MM.1S (cell line): ENCODE measurements at regions not wholly inside any gene's neighbourhood (a gene's known extent, or its start where the extent isn't known, plus 50 kb on each side); places are given as distances from the start of the nearest gene placed in this dataset.

Experiments used
- DNase-seq: peaks from one replicate; pipeline ENCODE4 v3.0.0-alpha.2; 2015
- H2AFZ ChIP-seq: fragments of 300-600 bp; sonication (generic); 2 replicates; pipeline ENCODE4 v1.6.0; 2016; ENCODE audit warnings: antibody characterized with exemption, low read length
- H3F3A ChIP-seq: fragments of 300-600 bp; sonication (generic); 2 replicates; pipeline ENCODE4 v1.6.1; 2016; ENCODE audit warnings: mild to moderate bottlenecking, antibody characterized with exemption, low read length, moderate library complexity, mixed read lengths; ENCODE audit not compliant: insufficient read depth
- H3K27ac ChIP-seq: fragments of 300-600 bp; sonication (generic); 2 replicates; pipeline ENCODE4 v1.5.1; 2016; ENCODE audit warnings: mild to moderate bottlenecking, low read length
- H3K27me3 ChIP-seq: fragments of 300-600 bp; sonication (generic); replicated peaks from 2 replicates; pipeline ENCODE4 v1.6.0; 2016; ENCODE audit warnings: low read length; ENCODE audit not compliant: insufficient read depth
- H3K36me3 ChIP-seq: fragments of 300-600 bp; sonication (generic); replicated peaks from 2 replicates; pipeline ENCODE4 v1.6.1; 2016; ENCODE audit warnings: mild to moderate bottlenecking, low read length, mixed read lengths; ENCODE audit not compliant: insufficient read depth
- H3K4me1 ChIP-seq: fragments of 300-600 bp; sonication (generic); 2 replicates; pipeline ENCODE4 v1.6.1; 2016; ENCODE audit warnings: low read length, mixed read lengths
- H3K4me2 ChIP-seq: fragments of 300-600 bp; sonication (generic); 2 replicates; pipeline ENCODE4 v1.6.0; 2016; ENCODE audit warnings: low read depth, low read length
- H3K4me3 ChIP-seq: fragments of 300-600 bp; sonication (generic); 2 replicates; pipeline ENCODE4 v1.5.1; 2016; ENCODE audit warnings: low read length, mixed read lengths
- H3K79me2 ChIP-seq: fragments of 300-600 bp; sonication (generic); 2 replicates; pipeline ENCODE4 v1.6.1; 2016; ENCODE audit warnings: mixed run types, low read length, mixed read lengths
- H3K9ac ChIP-seq: fragments of 300-600 bp; sonication (generic); 2 replicates; pipeline ENCODE4 v1.6.1; 2016; ENCODE audit warnings: low read length, mixed read lengths
- H3K9me2 ChIP-seq: fragments of 300-600 bp; sonication (generic); replicated peaks from 2 replicates; pipeline ENCODE4 v1.6.1; 2016; ENCODE audit warnings: mild to moderate bottlenecking, low read length, mixed read lengths; ENCODE audit not compliant: insufficient read depth
- H3K9me3 ChIP-seq: fragments of 300-600 bp; sonication (generic); replicated peaks from 2 replicates; pipeline ENCODE4 v1.6.1; 2016; ENCODE audit warnings: mild to moderate bottlenecking, low read length, mixed read lengths; ENCODE audit not compliant: insufficient read depth
- H4K20me1 ChIP-seq: fragments of 300-600 bp; sonication (generic); 2 replicates; pipeline ENCODE4 v1.6.1; 2016; ENCODE audit warnings: mild to moderate bottlenecking, low read length, moderate library complexity, mixed read lengths; ENCODE audit not compliant: insufficient read depth
- EZH2 ChIP-seq: fragments of 300-600 bp; sonication (generic); optimal IDR thresholded peaks from 2 replicates; pipeline ENCODE3; 2017; ENCODE audit warnings: low read depth, mild to moderate bottlenecking, antibody characterized with exemption, low read length, mixed read lengths
- EZH2phosphoT487 ChIP-seq: fragments of 300-600 bp; sonication (generic); IDR thresholded peaks from 2 replicates; pipeline ENCODE4 v1.6.1; 2018; ENCODE audit warnings: antibody characterized with exemption, low read length
- TF ChIP-seq, protein P1 (sequence below): fragments of 300-600 bp; sonication (generic); IDR thresholded peaks from 2 replicates; pipeline ENCODE4 v1.5.1; 2016; ENCODE audit warnings: antibody characterized with exemption, low read length, mixed read lengths

DNA sequence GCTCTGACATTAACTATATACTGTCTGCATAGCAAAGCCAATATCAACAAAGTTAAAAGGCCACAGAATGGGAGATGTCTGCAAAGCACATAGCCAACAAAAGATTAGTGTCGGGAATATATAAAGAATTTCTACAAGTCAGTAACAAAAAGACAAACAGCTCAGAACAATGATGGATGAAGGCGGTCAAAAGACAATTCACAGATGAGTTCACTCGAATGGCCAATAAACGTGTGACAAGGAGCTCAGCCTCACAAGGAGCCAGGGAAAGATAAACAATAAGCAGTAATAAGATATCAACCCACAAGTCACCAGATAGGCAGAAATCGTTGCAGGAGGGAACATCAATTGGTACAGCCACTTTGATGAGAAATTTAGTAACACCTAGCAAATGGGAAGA lies 106.0 kb upstream of the ISX start:
- no peak overlapping the region for H3K9ac ChIP-seq
- no peaks in the 10 kb centered on the region for H4K20me1 ChIP-seq
- H3K9me3 ChIP-seq, result no peaks in the 10 kb centered on the region
- DNase-seq, result no peak
- no peaks in the 10 kb centered on the region for H3K27me3 ChIP-seq
- H3K9me2 ChIP-seq, result no peaks in the 10 kb centered on the region
- H2AFZ ChIP-seq, result no peak overlapping the region
- H3K4me3 ChIP-seq, result no peak overlapping the region
- H3K27ac ChIP-seq, result no peak overlapping the region
- H3K4me2 ChIP-seq, result no peak overlapping the region
- no peaks in the 10 kb centered on the region for H3F3A ChIP-seq
- TF ChIP-seq, protein P1, sequence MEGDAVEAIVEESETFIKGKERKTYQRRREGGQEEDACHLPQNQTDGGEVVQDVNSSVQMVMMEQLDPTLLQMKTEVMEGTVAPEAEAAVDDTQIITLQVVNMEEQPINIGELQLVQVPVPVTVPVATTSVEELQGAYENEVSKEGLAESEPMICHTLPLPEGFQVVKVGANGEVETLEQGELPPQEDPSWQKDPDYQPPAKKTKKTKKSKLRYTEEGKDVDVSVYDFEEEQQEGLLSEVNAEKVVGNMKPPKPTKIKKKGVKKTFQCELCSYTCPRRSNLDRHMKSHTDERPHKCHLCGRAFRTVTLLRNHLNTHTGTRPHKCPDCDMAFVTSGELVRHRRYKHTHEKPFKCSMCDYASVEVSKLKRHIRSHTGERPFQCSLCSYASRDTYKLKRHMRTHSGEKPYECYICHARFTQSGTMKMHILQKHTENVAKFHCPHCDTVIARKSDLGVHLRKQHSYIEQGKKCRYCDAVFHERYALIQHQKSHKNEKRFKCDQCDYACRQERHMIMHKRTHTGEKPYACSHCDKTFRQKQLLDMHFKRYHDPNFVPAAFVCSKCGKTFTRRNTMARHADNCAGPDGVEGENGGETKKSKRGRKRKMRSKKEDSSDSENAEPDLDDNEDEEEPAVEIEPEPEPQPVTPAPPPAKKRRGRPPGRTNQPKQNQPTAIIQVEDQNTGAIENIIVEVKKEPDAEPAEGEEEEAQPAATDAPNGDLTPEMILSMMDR, result no peak
- TF ChIP-seq EZH2 (no peak), EZH2phosphoT487 (no peak)
- H3K4me1 ChIP-seq, result no peaks in the 10 kb centered on the region
- no peaks in the 10 kb centered on the region for H3K79me2 ChIP-seq
- H3K36me3 ChIP-seq, result no peaks in the 10 kb centered on the region

DNA sequence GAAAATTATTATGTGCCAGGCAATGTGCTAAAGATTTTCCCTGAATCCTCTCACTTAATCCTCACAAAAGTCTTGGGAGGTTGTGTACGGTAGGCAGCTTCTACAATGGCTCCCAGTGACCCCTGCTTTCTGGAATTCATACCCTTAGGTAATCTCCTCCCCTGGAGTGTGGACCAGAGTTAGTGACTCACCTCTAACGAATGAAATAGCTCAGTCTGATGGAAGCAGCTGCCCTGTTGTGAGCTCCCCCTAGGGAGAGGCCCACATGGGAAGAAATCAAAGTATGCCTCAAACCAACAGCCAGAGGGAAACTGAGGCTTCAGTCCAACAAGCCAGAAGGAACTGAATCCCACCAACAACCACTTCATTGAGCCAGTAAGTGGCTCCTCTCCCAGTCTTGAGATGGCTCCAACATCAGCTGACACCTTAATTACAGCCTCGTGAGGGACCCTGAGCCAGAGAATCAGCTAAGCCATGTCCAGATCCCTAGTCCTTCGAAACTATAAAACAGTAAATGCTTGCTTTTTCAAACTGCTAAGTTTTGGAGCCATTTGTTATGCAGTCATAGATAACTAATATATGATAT lies 98.9 kb upstream of the ISX start:
- H3F3A ChIP-seq, result no peaks in the 10 kb centered on the region
- TF ChIP-seq EZH2phosphoT487 (no peak), EZH2 (no peak)
- TF ChIP-seq, protein P1, result no peak
- H4K20me1 ChIP-seq, result no peaks in the 10 kb centered on the region
- no peaks in the 10 kb centered on the region for H3K36me3 ChIP-seq
- H3K9me2 ChIP-seq, result no peaks in the 10 kb centered on the region
- no peak overlapping the region for H3K4me3 ChIP-seq
- no peak overlapping the region for H2AFZ ChIP-seq
- H3K4me2 ChIP-seq, result no peak overlapping the region
- no peaks in the 10 kb centered on the region for H3K79me2 ChIP-seq
- H3K27me3 ChIP-seq, result no peaks in the 10 kb centered on the region
- no peak overlapping the region for H3K9ac ChIP-seq
- no peak overlapping the region for H3K27ac ChIP-seq
- no peaks in the 10 kb centered on the region for H3K9me3 ChIP-seq
- no peak for DNase-seq
- no peaks in the 10 kb centered on the region for H3K4me1 ChIP-seq

DNA sequence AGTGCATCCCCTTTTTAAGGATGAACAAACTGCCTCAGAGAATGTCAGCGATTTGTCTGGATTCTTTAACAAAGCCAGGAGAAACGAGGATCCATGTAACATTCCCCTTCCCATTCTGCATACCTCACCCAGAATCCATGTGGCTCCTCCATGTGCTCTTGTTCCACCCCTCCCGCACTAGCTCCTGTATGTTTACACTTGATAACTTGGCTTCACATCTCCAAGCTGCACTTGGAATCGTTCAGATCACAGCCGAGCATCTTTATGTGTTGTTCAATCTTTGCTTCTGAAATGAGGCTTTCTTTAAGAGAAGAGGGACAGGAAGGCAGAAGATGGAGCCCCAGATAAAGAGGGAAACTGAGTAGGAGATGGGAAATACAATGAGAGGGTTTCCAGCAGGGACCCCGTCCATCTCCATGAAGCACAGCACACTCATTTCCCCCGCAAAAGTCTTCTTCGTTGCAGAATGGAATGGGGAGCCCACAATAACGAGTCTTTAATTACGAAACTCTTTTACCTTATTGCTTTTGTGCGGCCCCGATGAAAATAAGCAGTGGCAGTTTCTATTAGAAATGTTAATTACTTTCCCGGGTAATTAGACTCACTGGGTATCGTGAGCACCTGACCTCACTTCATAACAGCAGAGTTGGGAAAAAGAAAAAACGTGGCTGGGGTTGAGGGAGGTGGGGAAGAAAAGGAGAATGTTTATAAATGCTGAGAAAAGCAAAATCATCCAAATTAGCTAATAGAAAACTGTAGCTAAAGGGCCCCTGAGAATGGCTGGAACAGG lies 96.8 kb upstream of the ISX start:
- TF ChIP-seq EZH2phosphoT487 (no peak), EZH2 (no peak)
- TF ChIP-seq, protein P1, result no peak
- no peaks in the 10 kb centered on the region for H4K20me1 ChIP-seq
- no peaks in the 10 kb centered on the region for H3K79me2 ChIP-seq
- no peak overlapping the region for H3K4me3 ChIP-seq
- no peak overlapping the region for H3K27ac ChIP-seq
- no peak overlapping the region for H3K4me2 ChIP-seq
- H3F3A ChIP-seq, result no peaks in the 10 kb centered on the region
- no peaks in the 10 kb centered on the region for H3K4me1 ChIP-seq
- H3K27me3 ChIP-seq, result no peaks in the 10 kb centered on the region
- DNase-seq, result no peak
- H3K36me3 ChIP-seq, result no peaks in the 10 kb centered on the region
- H3K9me2 ChIP-seq, result no peaks in the 10 kb centered on the region
- H3K9me3 ChIP-seq, result no peaks in the 10 kb centered on the region
- H3K9ac ChIP-seq, result no peak overlapping the region
- H2AFZ ChIP-seq, result no peak overlapping the region
